HEK293 (cell line): ENCODE measurements at regions not wholly inside any gene's neighbourhood (a gene's known extent, or its start where the extent isn't known, plus 50 kb on each side); places are given as distances from the start of the nearest gene placed in this dataset.

ENCODE experiments used
- CTCF ChIA-PET: fragments of 350-600 bp; formaldehyde crosslinking; extraction: SDS; loops from one replicate; lab custom pipeline; 2021; ENCODE audit warnings: antibody characterized with exemption; lab: Yijun Ruan, JAX
- POLR2A ChIA-PET: fragments of 300-600 bp; formaldehyde crosslinking; extraction: SDS; loops from one replicate; lab custom pipeline; 2020; ENCODE audit warnings: antibody characterized with exemption, inconsistent platforms; lab: Yijun Ruan, JAX
- H3K27ac ChIP-seq: fragments of 200-500 bp; sonication (Bioruptor generic); 2 replicates; pipeline ENCODE4 v1.5.1; 2014; ENCODE audit warnings: low read depth, low read length, control low read depth, inconsistent platforms; ENCODE audit errors: extremely low read depth
- H3K36me3 ChIP-seq, 2 experiments: fragments of 200-500 bp in 1 of 2; sonication (Bioruptor generic) in 1 of 2; 1 replicate in 1 of 2; 2 replicates in 1 of 2; pipeline ENCODE4 v1.5.1; 2014 to 2017; ENCODE audit warnings: inconsistent platforms in 2 of 2, low read length in 2 of 2; ENCODE audit not compliant: control insufficient read depth in 2 of 2, insufficient read depth in 1 of 2
- H3K4me1 ChIP-seq: fragments of 200-500 bp; sonication (Bioruptor generic); 2 replicates; pipeline ENCODE4 v1.5.1; 2014; ENCODE audit warnings: mild to moderate bottlenecking, low read length, inconsistent platforms; ENCODE audit not compliant: control insufficient read depth, insufficient read depth
- H3K4me3 ChIP-seq: 2 replicates; pipeline ENCODE4 v1.5.1; 2011; ENCODE audit warnings: low read depth, mild to moderate bottlenecking, control low read depth, low read length, moderate library complexity
- H3K9me3 ChIP-seq: fragments of 200-500 bp; sonication (Bioruptor generic); 2 replicates; pipeline ENCODE4 v1.5.1; 2014; ENCODE audit warnings: low read depth, low read length, inconsistent platforms; ENCODE audit not compliant: control insufficient read depth, insufficient read depth
- BCL11B ChIP-seq: fragments of 450-650 bp; formaldehyde crosslinking; IDR thresholded peaks from 2 replicates; pipeline ENCODE4 v1.5.1; 2016; ENCODE audit warnings: low read depth, missing biosample characterization, missing genetic modification characterization
- ELK4 ChIP-seq: IDR thresholded peaks from 2 replicates; pipeline ENCODE4 v1.6.1; 2011; ENCODE audit warnings: mild to moderate bottlenecking, low read depth, low read length, borderline replicate concordance
- GLI4 ChIP-seq: fragments of 450-650 bp; formaldehyde crosslinking; IDR thresholded peaks from 2 replicates; pipeline ENCODE4 v1.5.1; 2016; ENCODE audit warnings: missing biosample characterization, missing genetic modification characterization
- HOXA7 ChIP-seq: sonication (generic); formaldehyde crosslinking; IDR thresholded peaks from 2 replicates; pipeline ENCODE4 v1.8.1; 2022; ENCODE audit warnings: missing genetic modification reagents, borderline replicate concordance
- IKZF3 ChIP-seq: fragments of 450-650 bp; IDR thresholded peaks from 2 replicates; pipeline ENCODE4 v1.5.0; 2018; ENCODE audit warnings: missing biosample characterization, mild to moderate bottlenecking, missing genetic modification characterization, moderate library complexity
- MYNN ChIP-seq: fragments of 450-650 bp; formaldehyde crosslinking; IDR thresholded peaks from 2 replicates; pipeline ENCODE4 v1.5.1; 2016; ENCODE audit warnings: missing biosample characterization, missing genetic modification characterization, borderline replicate concordance
- PRDM1 ChIP-seq: fragments of 450-650 bp; formaldehyde crosslinking; IDR thresholded peaks from 2 replicates; pipeline ENCODE4; 2016; ENCODE audit warnings: missing biosample characterization, missing genetic modification characterization
- SALL2 ChIP-seq: fragments of 450-650 bp; formaldehyde crosslinking; IDR thresholded peaks from 2 replicates; pipeline ENCODE4 v1.5.0; 2017; ENCODE audit warnings: missing biosample characterization, mild to moderate bottlenecking, missing genetic modification characterization, borderline replicate concordance
- ZFP41 ChIP-seq: fragments of 450-650 bp; formaldehyde crosslinking; IDR thresholded peaks from 2 replicates; pipeline ENCODE4 v1.5.1; 2016; ENCODE audit warnings: missing biosample characterization, missing genetic modification characterization, borderline replicate concordance
- ZNF155 ChIP-seq: fragments of 450-650 bp; formaldehyde crosslinking; IDR thresholded peaks from 2 replicates; pipeline ENCODE4 v1.5.1; 2016; ENCODE audit warnings: missing biosample characterization, missing genetic modification characterization
- ZNF266 ChIP-seq: fragments of 450-650 bp; formaldehyde crosslinking; IDR thresholded peaks from 2 replicates; pipeline ENCODE4 v1.5.1; 2016; ENCODE audit warnings: missing biosample characterization, missing genetic modification characterization, low read depth
- ZNF37A ChIP-seq: fragments of 450-650 bp; IDR thresholded peaks from 2 replicates; pipeline ENCODE4 v1.5.1; 2018; ENCODE audit warnings: missing biosample characterization, missing genetic modification characterization
- ZNF501 ChIP-seq: fragments of 450-650 bp; formaldehyde crosslinking; IDR thresholded peaks from 2 replicates; pipeline ENCODE4 v1.5.1; 2016; ENCODE audit warnings: missing biosample characterization, missing genetic modification characterization
- ZNF529 ChIP-seq: fragments of 450-650 bp; formaldehyde crosslinking; IDR thresholded peaks from 2 replicates; pipeline ENCODE4 v1.5.1; 2017; ENCODE audit warnings: missing genetic modification characterization, missing biosample characterization; ENCODE audit not compliant: insufficient replicate concordance
- ZNF555 ChIP-seq: fragments of 450-650 bp; formaldehyde crosslinking; conservative IDR thresholded peaks from 2 replicates; pipeline ENCODE4 v1.5.1; 2017; ENCODE audit warnings: missing biosample characterization, mild to moderate bottlenecking, missing genetic modification characterization, inconsistent platforms
- ZNF561 ChIP-seq: fragments of 450-650 bp; IDR thresholded peaks from 2 replicates; pipeline ENCODE4 v1.5.1; 2018; ENCODE audit warnings: missing biosample characterization, missing genetic modification characterization, borderline replicate concordance
- ZNF623 ChIP-seq: fragments of 450-650 bp; formaldehyde crosslinking; IDR thresholded peaks from 2 replicates; pipeline ENCODE4 v1.5.1; 2016; ENCODE audit warnings: missing biosample characterization, missing genetic modification characterization
- ZNF626 ChIP-seq: fragments of 450-650 bp; sonication (Bioruptor Pico); formaldehyde crosslinking; IDR thresholded peaks from 2 replicates; pipeline ENCODE4 v1.5.1; 2018; ENCODE audit warnings: missing biosample characterization, missing genetic modification characterization, inconsistent platforms
- ZNF654 ChIP-seq: fragments of 450-650 bp; formaldehyde crosslinking; IDR thresholded peaks from 2 replicates; pipeline ENCODE4 v1.5.1; 2016; ENCODE audit warnings: low read depth, missing biosample characterization, missing genetic modification characterization
- ZNF670 ChIP-seq: fragments of 450-650 bp; formaldehyde crosslinking; IDR thresholded peaks from 2 replicates; pipeline ENCODE4 v1.5.1; 2016; ENCODE audit warnings: missing biosample characterization, missing genetic modification characterization, low read depth
- ZSCAN23 ChIP-seq: fragments of 450-650 bp; formaldehyde crosslinking; IDR thresholded peaks from 2 replicates; pipeline ENCODE4 v1.5.1; 2016; ENCODE audit warnings: missing biosample characterization, missing genetic modification characterization
- TF ChIP-seq, protein P1 (sequence below): fragments of 450-650 bp; formaldehyde crosslinking; IDR thresholded peaks from 2 replicates; pipeline ENCODE4 v1.5.1; 2016; ENCODE audit warnings: missing biosample characterization, missing genetic modification characterization
- TF ChIP-seq, protein P2 (sequence below): fragments of 450-650 bp; formaldehyde crosslinking; IDR thresholded peaks from 2 replicates; pipeline ENCODE4 v1.5.1; 2016; ENCODE audit warnings: missing biosample characterization, missing genetic modification characterization, low read depth

GRCh38 chr13:84940167-84940566 lies 859.1 kb downstream of the SLITRK6 start:
- TF ChIP-seq ZNF266 (no peak), ZNF654 (tag by site-specific recombination) (no peak), ZNF623 (tag by site-specific recombination) (no peak), ELK4 (no peak), GLI4 (no peak), ZSCAN23 (no peak), ZNF529 (tag by site-specific recombination) (no peak), SALL2 (tag by site-specific recombination) (no peak), PRDM1 (tag by site-specific recombination) (no peak), ZFP41 (tag by site-specific recombination) (no peak)
- TF ChIP-seq, protein P1, sequence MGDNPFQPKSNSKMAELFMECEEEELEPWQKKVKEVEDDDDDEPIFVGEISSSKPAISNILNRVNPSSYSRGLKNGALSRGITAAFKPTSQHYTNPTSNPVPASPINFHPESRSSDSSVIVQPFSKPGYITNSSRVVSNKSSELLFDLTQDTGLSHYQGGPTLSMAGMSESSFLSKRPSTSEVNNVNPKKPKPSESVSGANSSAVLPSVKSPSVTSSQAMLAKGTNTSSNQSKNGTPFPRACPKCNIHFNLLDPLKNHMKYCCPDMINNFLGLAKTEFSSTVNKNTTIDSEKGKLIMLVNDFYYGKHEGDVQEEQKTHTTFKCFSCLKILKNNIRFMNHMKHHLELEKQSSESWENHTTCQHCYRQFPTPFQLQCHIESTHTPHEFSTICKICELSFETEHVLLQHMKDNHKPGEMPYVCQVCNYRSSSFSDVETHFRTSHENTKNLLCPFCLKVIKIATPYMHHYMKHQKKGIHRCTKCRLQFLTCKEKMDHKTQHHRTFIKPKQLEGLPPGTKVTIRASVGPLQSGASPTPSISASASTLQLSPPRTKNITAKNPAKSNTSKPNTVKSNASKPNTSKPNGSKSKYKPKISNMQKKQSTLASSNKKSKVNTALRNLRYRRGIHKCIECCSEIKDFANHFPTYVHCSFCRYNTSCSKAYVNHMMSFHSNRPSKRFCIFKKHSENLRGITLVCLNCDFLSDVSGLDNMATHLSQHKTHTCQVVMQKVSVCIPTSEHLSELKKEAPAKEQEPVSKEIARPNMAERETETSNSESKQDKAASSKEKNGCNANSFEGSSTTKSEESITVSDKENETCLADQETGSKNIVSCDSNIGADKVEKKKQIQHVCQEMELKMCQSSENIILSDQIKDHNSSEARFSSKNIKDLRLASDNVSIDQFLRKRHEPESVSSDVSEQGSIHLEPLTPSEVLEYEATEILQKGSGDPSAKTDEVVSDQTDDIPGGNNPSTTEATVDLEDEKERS = no peak
- TF ChIP-seq, all 188 proteins: peak for 0
- Histone ChIP-seq H3K36me3 (no peaks in the 10 kb centered on the region), H3K4me1 (no peaks in the 10 kb centered on the region), H3K4me3 (no peak overlapping the region), H3K27ac (no peak overlapping the region), H3K9me3 (no peaks in the 10 kb centered on the region)
- POLR2A ChIA-PET = no interaction called here
- CTCF ChIA-PET = interaction anchor here (0.6 kb wide), 1 partner anchor 420 kb away, joined by 3 read pairs; no protein-coding TSS in a partner anchor

GRCh38 chr13:84934911-84935310 lies 864.3 kb downstream of the SLITRK6 start:
- POLR2A ChIA-PET = no interaction called here
- CTCF ChIA-PET = interaction anchor here (0.7 kb wide), 1 partner anchor 532 kb away, joined by 3 read pairs; no protein-coding TSS in a partner anchor
- H3K4me3 ChIP-seq = no peak overlapping the region

DNA sequence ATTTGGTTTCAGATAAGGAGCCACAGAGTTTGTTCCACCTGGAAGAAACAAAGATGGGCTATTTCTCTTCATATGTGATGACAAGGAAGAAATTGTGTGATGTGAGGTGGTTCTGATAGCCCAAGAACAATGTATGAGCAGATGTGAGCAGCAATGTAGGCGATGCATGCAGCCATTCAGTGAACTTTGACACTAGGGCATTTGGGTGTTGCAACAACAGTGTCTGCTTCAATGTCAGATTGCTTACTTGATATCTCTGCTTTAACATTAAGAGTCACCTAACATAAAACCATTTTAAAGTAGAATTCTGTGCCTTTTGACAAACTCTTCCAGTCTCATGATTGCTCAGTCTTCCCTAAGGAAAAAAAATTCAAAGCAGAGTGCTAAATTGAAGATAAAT lies 865.4 kb downstream of the SLITRK6 start:
- Histone ChIP-seq H3K4me3 (no peak overlapping the region), H3K9me3 (no peaks in the 10 kb centered on the region), H3K4me1 (no peaks in the 10 kb centered on the region), H3K36me3 (no peaks in the 10 kb centered on the region), H3K27ac (no peak overlapping the region)
- ChIA-PET CTCF (no interaction called here), POLR2A (no interaction called here)
- TF ChIP-seq ZNF501 (tag by site-specific recombination) (no peak), ZNF670 (tag by site-specific recombination) (no peak), ZNF155 (tag by site-specific recombination) (no peak), HOXA7 (CRISPR knock-in tag) (no peak), IKZF3 (no peak), ZNF555 (tag by site-specific recombination) (no peak), ZNF626 (tag by site-specific recombination) (no peak), BCL11B (tag by site-specific recombination) (no peak), SALL2 (tag by site-specific recombination) (no peak)
- TF ChIP-seq, protein P2, sequence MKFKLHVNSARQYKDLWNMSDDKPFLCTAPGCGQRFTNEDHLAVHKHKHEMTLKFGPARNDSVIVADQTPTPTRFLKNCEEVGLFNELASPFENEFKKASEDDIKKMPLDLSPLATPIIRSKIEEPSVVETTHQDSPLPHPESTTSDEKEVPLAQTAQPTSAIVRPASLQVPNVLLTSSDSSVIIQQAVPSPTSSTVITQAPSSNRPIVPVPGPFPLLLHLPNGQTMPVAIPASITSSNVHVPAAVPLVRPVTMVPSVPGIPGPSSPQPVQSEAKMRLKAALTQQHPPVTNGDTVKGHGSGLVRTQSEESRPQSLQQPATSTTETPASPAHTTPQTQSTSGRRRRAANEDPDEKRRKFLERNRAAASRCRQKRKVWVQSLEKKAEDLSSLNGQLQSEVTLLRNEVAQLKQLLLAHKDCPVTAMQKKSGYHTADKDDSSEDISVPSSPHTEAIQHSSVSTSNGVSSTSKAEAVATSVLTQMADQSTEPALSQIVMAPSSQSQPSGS (tag by site-specific recombination) = no peak
- TF ChIP-seq, all 188 proteins: peak for 0

More at GRCh38 chr13:84934911-84935310, 864.3 kb downstream of the SLITRK6 start:
- no peaks in the 10 kb centered on the region for H3K36me3 ChIP-seq
- H3K9me3 ChIP-seq = no peaks in the 10 kb centered on the region
- H3K27ac ChIP-seq = no peak overlapping the region
- H3K4me1 ChIP-seq = no peaks in the 10 kb centered on the region
- TF ChIP-seq ZFP41 (tag by site-specific recombination) = no peak
- TF ChIP-seq ZNF37A (tag by site-specific recombination) = no peak
- no peak for TF ChIP-seq IKZF3
- no peak for TF ChIP-seq ZNF561 (tag by site-specific recombination)
- TF ChIP-seq MYNN (tag by site-specific recombination) = no peak
